Upper lobe of right lung (tissue), 1 donor: ENCODE measurements at regions not wholly inside any gene's neighbourhood (a gene's known extent, or its start where the extent isn't known, plus 50 kb on each side); places are given as distances from the start of the nearest gene placed in this dataset.
"Not testable (repeated sequence)": the region's sequence is repeated elsewhere in the genome, so short reads cannot be mapped to it uniquely, and the experiment has no call there.

Source experiments
- ATAC-seq: fragments of 200-7000 bp; cut with Tn5 transposase; one replicate; pipeline ENCODE4 v1.9.1; 2020; ENCODE audit warnings: mild to moderate bottlenecking, moderate library complexity
- DNase-seq: peaks from one replicate; pipeline ENCODE4 v3.0.0-alpha.2; 2020
- H3K27ac ChIP-seq: fragments of 200-600 bp; one replicate; pipeline ENCODE4 v1.8.0; 2022
- H3K27me3 ChIP-seq: fragments of 200-600 bp; one replicate; pipeline ENCODE4 v1.8.0; 2022; ENCODE audit warnings: mild to moderate bottlenecking
- H3K36me3 ChIP-seq: fragments of 200-600 bp; one replicate; pipeline ENCODE4 v1.8.0; 2022
- H3K4me1 ChIP-seq: fragments of 200-600 bp; one replicate; pipeline ENCODE4 v1.8.0; 2022
- H3K4me3 ChIP-seq: fragments of 200-600 bp; one replicate; pipeline ENCODE4 v1.8.0; 2022; ENCODE audit warnings: mild to moderate bottlenecking
- H3K9me3 ChIP-seq: fragments of 200-600 bp; one replicate; pipeline ENCODE4 v1.8.0; 2022
- CTCF ChIP-seq: fragments of 200-600 bp; IDR thresholded peaks from one replicate; pipeline ENCODE4 v1.8.0; 2022; ENCODE audit warnings: antibody characterized with exemption
- intact Hi-C: fragments of 100-400 bp; cut with DNase I; formaldehyde crosslinking; loops from one replicate; pipeline ENCODE4 v1.11.0; 2022
- donor health status: DM: no; HTN: yes; CAD: no; lungs with severe emphysema.

GRCh38 chrX:114221445-114221844 lies 362.4 kb upstream of the HTR2C start:
- H3K4me3 ChIP-seq, result no peak overlapping the region
- DNase-seq (no peak), ATAC-seq (no peak)
- H3K4me1 ChIP-seq, result no peaks in the 10 kb centered on the region
- H3K27ac ChIP-seq, result no peak overlapping the region
- intact Hi-C loops, result no loop called here
- TF ChIP-seq CTCF, result no peak
- no peaks in the 10 kb centered on the region for H3K27me3 ChIP-seq
- H3K36me3 ChIP-seq, result no peaks in the 10 kb centered on the region
- H3K9me3 ChIP-seq, result no peaks in the 10 kb centered on the region

- H3K36me3 ChIP-seq, result no peaks in the 10 kb centered on the region
- H3K27me3 ChIP-seq, result no peaks in the 10 kb centered on the region
- intact Hi-C loops, result no loop called here
- H3K4me3 ChIP-seq, result no peak overlapping the region
- TF ChIP-seq CTCF, result no peak
- DNase-seq (no peak), ATAC-seq (no peak)
- H3K9me3 ChIP-seq, result no peaks in the 10 kb centered on the region
- H3K27ac ChIP-seq, result no peak overlapping the region
- no peaks in the 10 kb centered on the region for H3K4me1 ChIP-seq
Measured at GRCh38 chrX:114210879-114211278, 373.0 kb upstream of the HTR2C start.

GRCh38 chrX:114201622-114202021 lies 382.3 kb upstream of the HTR2C start:
- DNase-seq (no peak), ATAC-seq (no peak)
- no peak overlapping the region for H3K27ac ChIP-seq
- H3K4me3 ChIP-seq, result no peak overlapping the region
- no peaks in the 10 kb centered on the region for H3K9me3 ChIP-seq
- no peak for TF ChIP-seq CTCF
- H3K4me1 ChIP-seq, result no peaks in the 10 kb centered on the region
- no peaks in the 10 kb centered on the region for H3K36me3 ChIP-seq
- H3K27me3 ChIP-seq, result no peaks in the 10 kb centered on the region
- intact Hi-C loops, result no loop called here

GRCh38 chrX:114181195-114181594 lies 402.7 kb upstream of the HTR2C start:
- no peak for TF ChIP-seq CTCF
- intact Hi-C loops, result no loop called here
- Histone ChIP-seq H3K4me3 (no peak overlapping the region), H3K27me3 (no peaks in the 10 kb centered on the region), H3K9me3 (no peaks in the 10 kb centered on the region), H3K36me3 (no peaks in the 10 kb centered on the region), H3K4me1 (no peaks in the 10 kb centered on the region), H3K27ac (no peak overlapping the region)
- DNase-seq (no peak), ATAC-seq (no peak)

GRCh38 chrX:114178126-114178525 lies 405.8 kb upstream of the HTR2C start:
- Histone ChIP-seq H3K4me1 (no peaks in the 10 kb centered on the region), H3K27me3 (no peaks in the 10 kb centered on the region), H3K27ac (no peak overlapping the region), H3K4me3 (no peak overlapping the region), H3K36me3 (no peaks in the 10 kb centered on the region), H3K9me3 (no peaks in the 10 kb centered on the region)
- no peak for ATAC-seq
- no peak for TF ChIP-seq CTCF
- DNase-seq, result no peak
- intact Hi-C loops, result no loop called here

GRCh38 chrX:114167276-114167675 lies 416.6 kb upstream of the HTR2C start:
- H3K4me1 ChIP-seq, intact Hi-C loops, DNase-seq, H3K36me3 ChIP-seq, H3K27ac ChIP-seq, H3K4me3 ChIP-seq, ATAC-seq, H3K9me3 ChIP-seq, H3K27me3 ChIP-seq: not testable (repeated sequence)
